ACHN (cell line): ENCODE measurements at regions not wholly inside any gene's neighbourhood (a gene's known extent, or its start where the extent isn't known, plus 50 kb on each side); places are given as distances from the start of the nearest gene placed in this dataset.
"Not testable (repeated sequence)": the region's sequence is repeated elsewhere in the genome, so short reads cannot be mapped to it uniquely, and the experiment has no call there.

Experiments used
- DNase-seq: peaks from one replicate; pipeline ENCODE4 v3.0.0-alpha.2; 2015
- in situ Hi-C: cut with HindIII; loops from 2 replicates; pipeline ENCODE4 v1.10.0; 2017; ENCODE audit warnings: low sequenced_read_pairs, low pct_ligation_motif_present, low pct_unique_long_range_greater_than_20kb

DNA sequence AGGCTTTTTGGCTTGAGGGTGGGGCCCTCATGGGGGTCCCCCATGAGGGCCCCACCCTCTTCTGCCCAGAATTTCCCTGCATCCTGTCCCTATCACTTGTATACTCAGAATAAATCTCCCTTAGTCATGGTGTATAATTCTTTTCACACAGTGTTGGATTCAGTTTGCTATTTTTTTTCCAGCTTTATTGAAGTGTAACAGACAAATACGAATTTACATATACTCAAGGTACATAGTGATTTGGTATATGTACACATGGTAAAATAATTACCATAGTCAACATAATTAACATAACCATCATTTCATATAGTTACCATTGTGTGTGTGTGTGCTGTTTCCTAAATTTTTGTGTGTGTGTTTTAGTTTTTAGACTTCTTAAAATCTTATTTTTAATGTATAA is 289.4 kb downstream of the CNTNAP3B start:
- in situ Hi-C loops, DNase-seq: not testable (repeated sequence)

DNA sequence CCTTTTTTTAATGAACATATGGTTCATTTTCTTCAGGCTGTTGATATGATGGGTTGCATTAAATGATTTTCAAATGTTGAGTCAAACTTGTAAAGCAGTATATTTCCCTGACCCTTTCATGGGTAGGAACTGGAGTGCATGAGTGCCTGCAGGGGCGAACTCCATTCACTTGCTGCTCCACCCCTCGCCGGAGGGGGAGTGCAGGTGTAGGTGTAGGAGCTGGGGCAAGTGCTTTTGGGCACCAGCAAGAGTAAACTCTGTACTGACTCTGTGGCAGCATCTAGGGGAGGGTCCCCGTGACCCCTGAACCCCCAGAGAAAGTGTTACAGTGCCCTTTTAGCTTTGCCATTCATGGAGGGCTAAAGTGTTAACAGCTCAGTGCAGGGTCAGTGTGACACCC is 290.3 kb downstream of the CNTNAP3B start:
- DNase-seq, in situ Hi-C loops: not testable (repeated sequence)

DNA sequence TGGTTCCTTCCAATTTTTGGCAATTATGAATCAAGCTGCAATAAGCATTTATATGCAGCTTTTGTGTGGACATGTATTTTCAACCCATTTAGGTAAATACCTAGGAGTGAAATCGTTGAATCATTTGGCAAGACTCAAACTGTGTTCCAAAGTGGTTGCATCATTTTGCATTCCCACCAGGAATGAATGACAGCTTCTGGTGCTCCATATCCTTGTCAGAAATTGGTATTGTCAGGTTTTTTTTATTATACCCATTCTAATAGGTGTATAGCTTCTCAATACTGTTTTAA is 290.7 kb downstream of the CNTNAP3B start:
- in situ Hi-C loops: not testable (repeated sequence)

DNA sequence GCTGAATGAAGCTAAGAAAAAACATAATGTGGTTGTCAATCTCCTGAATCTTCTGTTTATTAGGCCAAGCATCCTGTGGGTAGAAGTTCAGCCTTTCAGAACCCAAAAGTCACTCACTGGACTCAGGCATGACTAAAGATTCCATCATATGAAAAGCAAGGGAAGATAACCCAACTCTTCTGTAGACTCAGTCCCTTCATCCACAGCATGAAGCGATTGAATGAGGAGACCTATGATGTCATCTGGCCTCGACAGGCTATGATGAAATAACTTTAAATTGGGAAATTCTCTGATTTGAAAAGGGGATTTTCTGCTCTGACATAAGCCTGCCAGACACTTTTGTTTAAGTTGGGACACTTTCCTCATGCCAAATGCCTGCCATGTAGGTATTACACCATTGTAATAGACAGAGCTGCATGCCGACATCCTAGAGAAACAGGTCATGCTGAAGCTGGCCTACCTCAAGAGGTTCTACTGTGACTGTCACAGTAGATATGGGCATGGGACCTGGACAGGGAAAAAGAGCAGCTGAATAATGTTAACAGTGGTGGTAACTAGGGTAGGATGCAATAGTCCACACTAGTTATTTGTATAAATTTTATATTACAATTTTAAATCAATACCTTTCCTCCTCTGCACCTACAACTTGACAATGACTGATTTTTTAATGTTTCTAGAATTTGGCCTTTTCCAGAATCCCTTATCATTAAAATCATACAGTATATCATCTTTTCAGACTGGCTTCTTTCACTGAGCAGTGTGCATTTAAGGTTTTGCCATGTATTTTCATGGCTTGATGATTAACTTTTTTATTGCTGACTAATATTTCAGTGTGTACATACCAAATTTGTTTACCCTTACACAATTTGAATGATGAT is 291.3 kb downstream of the CNTNAP3B start:
- in situ Hi-C loops, DNase-seq: not testable (repeated sequence)

More for the DNA sequence above, 290.7 kb downstream of the CNTNAP3B start:
- not testable (repeated sequence) for DNase-seq

DNA sequence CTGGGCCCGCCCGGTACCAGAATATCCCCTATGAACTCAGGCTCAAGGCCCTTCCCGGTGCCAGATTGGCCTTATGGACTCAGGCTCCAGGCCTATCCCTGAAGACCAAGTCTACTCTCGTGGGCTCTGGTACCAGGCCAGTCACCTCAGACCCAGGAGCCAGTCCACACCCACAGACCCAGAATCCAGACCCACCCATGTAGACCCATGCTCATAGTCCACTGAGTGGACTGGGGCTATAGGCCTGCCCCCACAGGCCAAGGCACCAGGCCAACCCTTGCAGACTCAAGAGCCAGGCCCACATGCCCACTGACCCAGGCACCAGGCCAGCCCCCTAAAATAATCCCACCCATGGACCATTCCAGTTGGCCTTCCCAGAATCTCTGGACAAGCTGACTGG is 296.1 kb downstream of the CNTNAP3B start:
- DNase-seq, in situ Hi-C loops: not testable (repeated sequence)

DNA sequence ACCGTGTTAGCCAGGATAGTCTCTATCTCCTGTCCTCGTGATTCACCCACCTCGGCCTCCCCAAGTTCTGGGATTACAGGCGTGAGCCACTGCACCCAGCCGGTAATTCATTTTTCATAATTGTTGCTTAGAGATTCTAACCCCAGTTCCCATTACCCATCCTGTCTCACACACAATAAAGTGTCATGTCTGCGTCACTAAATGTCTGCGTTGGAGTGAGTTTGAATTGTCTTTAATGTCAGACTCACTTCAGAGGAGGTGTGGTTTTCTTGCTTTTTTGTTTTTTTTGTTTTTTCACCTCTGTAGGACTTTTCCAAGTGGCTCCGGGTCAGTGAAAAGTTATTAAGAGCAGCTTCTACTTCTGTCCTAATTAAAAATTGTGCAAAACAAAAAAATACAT is 304.5 kb downstream of the CNTNAP3B start:
- in situ Hi-C loops, DNase-seq: not testable (repeated sequence)

DNA sequence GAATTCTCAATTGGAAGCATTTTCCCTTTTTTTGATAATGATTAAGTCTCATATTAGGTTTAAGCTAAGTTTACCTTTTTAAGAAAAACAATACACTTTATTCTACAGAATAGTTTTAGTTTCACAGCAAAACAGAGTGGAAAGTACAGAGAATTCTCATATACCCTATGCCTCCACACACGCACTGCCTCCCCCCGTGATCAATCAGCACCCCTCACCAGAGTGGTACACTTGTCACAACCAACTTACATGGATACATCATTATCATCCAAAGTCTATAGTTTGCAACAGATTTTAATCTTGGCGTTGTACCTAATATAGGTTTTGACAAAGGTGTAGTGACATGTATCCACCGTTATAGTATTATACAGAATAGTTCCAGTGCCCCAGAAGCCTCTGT is 326.5 kb downstream of the CNTNAP3B start:
- DNase-seq: not testable (repeated sequence)

DNA sequence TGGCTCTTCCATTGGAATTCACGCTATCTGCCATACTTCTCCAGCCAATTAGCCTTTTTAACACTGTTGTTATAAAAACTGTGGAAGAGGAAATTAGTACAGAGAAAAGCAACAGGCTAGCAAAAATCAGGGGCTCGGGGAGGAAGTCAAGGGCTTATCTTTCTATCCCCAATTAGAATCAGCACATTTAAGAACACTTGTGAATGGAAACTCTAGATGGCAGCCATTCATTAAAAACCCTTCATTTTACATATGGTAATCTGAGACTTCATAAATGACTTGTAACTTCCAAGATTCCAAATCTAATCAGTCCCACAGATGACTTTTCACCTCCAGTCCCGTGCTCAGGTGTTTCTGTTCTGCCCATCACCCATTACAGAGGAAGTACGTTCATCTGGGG is 330.5 kb downstream of the CNTNAP3B start:
- DNase-seq, in situ Hi-C loops: not testable (repeated sequence)

More for the DNA sequence above, 326.5 kb downstream of the CNTNAP3B start:
- in situ Hi-C loops: not testable (repeated sequence)

DNA sequence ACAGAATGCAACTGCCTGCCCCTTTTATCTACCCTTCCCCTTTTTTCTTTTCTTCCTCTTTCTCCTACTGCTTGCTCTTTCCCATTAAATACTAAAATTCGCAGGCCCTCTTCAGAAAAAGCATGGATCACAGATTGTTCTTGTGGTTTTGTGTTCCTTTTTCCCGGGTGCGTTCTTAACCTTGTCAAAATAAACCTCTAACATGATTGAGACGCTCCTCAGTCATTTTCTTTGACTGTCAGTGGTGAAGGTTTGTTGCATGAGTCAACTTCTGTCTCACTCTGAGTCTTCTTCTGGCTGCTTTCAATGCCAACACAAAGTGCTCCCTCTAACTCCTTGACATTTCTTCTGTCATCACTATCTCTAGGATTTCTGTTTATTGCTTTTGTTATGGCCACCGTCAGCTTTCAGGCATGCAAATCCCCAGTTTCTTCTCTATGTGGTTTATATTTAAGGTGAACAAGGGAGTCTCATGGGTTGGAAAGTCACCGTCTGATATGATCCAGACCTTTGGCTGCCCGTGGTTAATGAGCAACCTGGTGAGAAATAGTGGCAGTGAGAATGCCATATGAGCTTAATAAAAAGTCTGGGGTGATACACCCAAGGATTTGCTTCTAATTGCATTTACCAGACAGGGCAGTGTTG is 338.4 kb downstream of the CNTNAP3B start:
- peak; percentile 29 for DNase-seq
- in situ Hi-C loops: not testable (repeated sequence)

DNA sequence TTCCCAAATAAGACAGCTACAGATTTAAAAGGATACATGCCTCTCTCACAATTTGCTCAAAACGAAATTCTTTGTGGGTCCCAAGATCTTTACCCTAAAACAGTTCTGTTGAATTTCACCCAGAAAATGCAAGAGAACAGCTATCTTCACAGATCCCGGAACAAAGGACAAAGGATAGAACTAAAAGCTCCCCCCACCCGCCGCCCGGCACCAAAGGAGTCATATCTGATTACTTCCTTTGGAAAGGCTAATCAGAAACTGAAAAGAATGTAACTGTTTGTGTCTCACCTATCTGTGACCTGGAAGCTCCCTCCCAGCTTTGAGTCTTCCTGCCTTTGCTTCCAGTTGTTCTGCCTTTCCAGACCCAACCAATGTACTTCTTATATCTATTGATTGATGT is 339.2 kb downstream of the CNTNAP3B start:
- in situ Hi-C loops, DNase-seq: not testable (repeated sequence)

DNA sequence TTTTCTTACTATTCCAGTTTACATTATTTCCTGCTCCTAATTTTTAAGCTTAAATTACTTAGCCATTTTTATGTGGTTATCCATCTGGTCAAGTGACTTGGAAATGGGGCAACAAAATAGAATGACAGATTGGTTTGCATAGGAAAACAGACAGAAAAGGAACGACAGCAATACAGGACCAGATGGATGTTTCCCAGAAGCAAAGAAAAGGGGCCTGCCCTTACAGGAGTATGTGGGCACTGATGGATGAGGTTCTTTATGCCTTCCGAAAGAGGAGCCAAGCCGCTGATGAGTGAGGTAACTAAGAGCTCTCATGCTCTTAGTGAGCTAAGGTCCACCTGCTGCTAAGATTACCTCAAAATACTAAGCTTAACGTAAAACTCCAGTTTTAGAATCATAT is 339.8 kb downstream of the CNTNAP3B start:
- in situ Hi-C loops, DNase-seq: not testable (repeated sequence)

DNA sequence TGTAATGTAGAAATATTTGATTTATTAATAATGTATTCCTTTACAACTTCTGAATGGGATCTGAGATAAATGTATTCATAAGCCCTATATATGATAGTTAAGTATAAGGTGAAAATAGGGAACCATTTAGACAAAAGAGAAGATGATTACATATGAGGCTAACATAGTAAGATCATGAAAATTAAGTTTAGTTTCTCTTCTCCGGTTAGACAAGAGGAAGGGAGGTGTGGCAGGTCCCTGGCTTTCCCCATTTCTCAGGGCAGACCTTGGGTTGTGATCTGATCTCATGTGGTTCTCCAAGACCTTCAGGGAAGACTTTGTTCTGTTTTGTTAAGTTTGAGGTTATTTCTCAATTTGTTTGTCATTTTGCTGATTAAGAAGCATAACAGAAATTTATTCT is 341.3 kb downstream of the CNTNAP3B start:
- DNase-seq, in situ Hi-C loops: not testable (repeated sequence)

DNA sequence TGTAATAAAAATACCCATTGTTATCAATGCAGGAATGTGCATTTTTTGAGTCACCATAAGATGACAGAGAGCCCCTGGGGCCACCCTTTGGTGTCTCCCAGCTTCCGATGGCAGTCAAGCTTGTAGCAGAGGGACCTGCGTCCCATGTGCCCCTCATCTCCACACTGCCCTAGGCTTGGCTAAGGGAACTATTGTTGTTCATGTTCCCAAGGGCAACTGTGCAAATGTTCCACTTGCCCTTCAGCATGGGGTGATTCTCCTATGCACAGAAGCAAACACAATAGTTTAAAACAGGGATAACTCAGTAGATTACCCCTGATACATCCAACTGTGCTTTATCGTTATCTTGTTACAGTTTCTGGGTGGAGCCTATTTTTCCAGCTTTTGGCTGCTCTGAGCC is 342.0 kb downstream of the CNTNAP3B start:
- DNase-seq, in situ Hi-C loops: not testable (repeated sequence)

DNA sequence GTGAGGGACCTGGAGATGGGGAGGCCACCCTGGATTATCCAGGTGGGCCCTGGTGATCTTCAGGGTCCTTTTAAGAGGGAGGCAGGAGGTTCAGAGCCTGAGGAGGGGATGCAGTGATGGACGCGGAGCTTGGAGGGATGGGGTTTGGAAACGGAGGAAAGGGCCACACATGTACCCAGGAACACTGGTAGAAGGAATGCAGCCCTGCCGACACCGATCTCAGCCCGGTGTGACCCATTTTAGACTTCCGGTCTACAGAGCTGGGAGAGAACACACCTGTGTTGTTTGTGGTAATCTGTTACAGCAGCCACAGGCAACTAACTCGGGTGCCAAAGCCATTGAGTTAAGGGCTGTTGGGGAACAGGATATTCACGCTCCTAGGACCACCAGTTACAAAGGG is 345.2 kb downstream of the CNTNAP3B start:
- not testable (repeated sequence) for DNase-seq

DNA sequence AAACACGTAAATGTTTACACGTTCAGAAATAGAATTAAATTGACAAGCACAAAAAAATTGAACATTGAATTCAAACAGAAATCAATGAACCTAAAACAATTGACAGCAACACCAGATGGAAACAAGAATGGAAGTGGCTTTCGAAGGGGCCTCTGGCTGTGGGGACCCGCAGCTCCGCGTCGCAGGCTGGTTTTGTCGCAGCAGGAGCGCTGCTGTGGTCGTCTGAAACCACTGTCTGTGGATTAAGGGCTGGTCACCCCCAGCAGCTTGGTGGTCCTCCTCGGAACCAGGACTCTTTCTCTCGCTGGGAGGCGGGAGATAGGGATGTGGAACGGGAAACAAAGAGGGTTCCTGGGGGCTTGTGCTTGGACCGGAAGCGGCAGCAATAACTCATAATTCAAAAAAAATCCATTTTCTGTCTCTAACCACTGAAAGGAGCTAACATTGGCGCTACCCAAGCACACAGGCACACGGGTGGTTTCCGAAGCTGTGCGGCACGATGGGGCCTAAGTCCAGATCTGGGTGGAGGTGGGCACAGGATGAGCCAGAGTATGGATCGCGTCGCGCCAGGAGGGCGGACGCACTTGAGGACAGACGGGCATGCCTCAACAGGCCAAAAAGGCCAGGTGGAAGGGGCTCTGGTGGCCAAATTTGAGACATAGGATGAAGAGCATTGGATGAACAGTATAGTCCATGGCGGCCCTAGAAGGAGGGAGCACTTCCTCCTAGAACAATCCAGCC is 346.0 kb downstream of the CNTNAP3B start:
- DNase-seq, in situ Hi-C loops: not testable (repeated sequence)

More for the DNA sequence above, 345.2 kb downstream of the CNTNAP3B start:
- in situ Hi-C loops: not testable (repeated sequence)

DNA sequence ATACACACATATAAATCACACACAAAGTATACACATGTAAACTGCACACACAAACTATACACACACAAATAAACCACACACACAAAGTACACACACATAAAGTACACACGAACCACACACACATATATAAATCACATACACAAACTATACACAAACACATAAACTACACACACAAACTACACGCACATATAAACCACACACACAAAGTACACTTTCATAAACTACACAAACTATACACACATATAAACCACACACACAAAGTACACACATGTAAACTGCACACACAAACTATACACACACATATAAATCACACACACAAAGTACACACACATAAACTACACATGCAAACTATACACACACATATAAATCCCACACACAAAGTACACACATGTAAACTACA is 347.3 kb downstream of the CNTNAP3B start:
- DNase-seq, in situ Hi-C loops: not testable (repeated sequence)

DNA sequence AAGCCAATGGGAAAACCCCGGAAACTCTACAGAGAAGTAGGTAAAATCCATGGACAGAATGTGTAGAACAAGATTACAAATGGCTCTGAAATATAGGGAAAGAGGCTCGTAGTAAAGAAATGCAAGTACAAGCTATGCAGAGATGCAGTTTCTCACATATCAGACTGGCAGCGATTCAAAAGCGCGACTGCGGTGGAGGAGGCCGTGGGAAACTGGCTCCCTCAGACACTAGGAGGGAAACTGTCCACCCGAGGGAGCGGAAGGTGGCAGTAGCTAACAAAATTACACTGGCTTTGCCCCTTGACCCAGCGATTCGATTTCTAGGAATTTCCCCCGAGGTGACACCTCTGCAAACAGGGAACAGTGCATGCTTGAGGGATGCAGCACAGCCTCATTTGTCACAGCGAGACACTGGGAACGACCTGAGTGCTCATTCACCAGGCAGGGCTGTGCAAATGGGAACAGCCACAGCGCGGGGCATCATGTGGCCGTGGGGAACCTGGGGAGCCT is 349.3 kb downstream of the CNTNAP3B start:
- DNase-seq, in situ Hi-C loops: not testable (repeated sequence)

DNA sequence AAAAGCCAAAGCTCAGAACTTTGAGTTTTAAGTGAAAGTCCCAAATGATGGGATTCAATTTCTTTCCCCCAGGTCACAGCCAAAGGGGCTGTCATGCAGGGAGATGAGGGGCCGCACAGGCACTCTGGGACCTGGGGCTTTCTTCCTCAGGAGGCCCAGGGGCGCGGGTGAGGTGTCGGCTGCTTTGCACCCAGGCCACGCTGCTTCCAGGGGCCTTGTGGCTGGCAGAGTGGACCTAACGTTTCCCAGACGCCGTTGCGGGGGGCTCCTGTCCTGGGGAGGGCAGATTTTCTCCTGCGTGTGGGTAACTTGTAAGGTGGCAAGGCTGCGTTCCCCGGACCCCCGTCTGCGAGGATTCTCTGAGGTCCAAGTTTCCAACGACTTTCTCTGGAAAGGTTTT is 350.0 kb downstream of the CNTNAP3B start:
- DNase-seq, in situ Hi-C loops: not testable (repeated sequence)
